Activated CD8-positive, alpha-beta T cell treated with anti-CD3 and anti-CD28 coated beads for 36 hours (primary cell): ENCODE measurements at regions not wholly inside any gene's neighbourhood (a gene's known extent, or its start where the extent isn't known, plus 50 kb on each side); places are given as distances from the start of the nearest gene placed in this dataset.
"Not testable (repeated sequence)": the region's sequence is repeated elsewhere in the genome, so short reads cannot be mapped to it uniquely, and the experiment has no call there.

Source experiments
- ATAC-seq: fragments of 200-7000 bp; cut with Tn5 transposase; one replicate; pipeline ENCODE4 v1.10.0; 2021; ENCODE audit warnings: mild to moderate bottlenecking, moderate library complexity
- CTCF ChIA-PET: fragments of 350-600 bp; sonication (Branson Sonifier 250); formaldehyde crosslinking; loops from one replicate; lab custom pipeline; 2021; ENCODE audit warnings: antibody characterized with exemption; lab: Charles Lee
- POLR2A ChIA-PET: fragments of 350-600 bp; sonication (Branson Sonifier 250); formaldehyde crosslinking; loops from one replicate; lab custom pipeline; 2021; ENCODE audit warnings: antibody characterized with exemption; lab: Charles Lee
- DNase-seq: peaks from one replicate; pipeline ENCODE4 v3.0.0-alpha.2; 2020
- H3K27ac Mint-ChIP-seq: one replicate; pipeline ENCODE4 v1.8.0; 2021; ENCODE audit warnings: mild to moderate bottlenecking, mixed read lengths
- H3K27me3 Mint-ChIP-seq: one replicate; pipeline ENCODE4 v1.8.0; 2021; ENCODE audit warnings: mixed read lengths
- H3K36me3 Mint-ChIP-seq: one replicate; pipeline ENCODE4 v1.8.0; 2021; ENCODE audit warnings: low read depth, mixed read lengths
- H3K4me1 Mint-ChIP-seq: one replicate; pipeline ENCODE4 v1.8.0; 2021; ENCODE audit warnings: low read depth, mixed read lengths
- H3K4me3 Mint-ChIP-seq: one replicate; pipeline ENCODE4 v1.8.0; 2021; ENCODE audit warnings: mild to moderate bottlenecking, moderate library complexity, mixed read lengths
- H3K9me3 Mint-ChIP-seq: one replicate; pipeline ENCODE4 v1.8.0; 2021; ENCODE audit warnings: mixed read lengths
- CTCF ChIP-seq: fragments of 200-600 bp; IDR thresholded peaks from one replicate; pipeline ENCODE4 v1.8.0; 2022; ENCODE audit warnings: antibody characterized with exemption, mild to moderate bottlenecking
- intact Hi-C: fragments of 100-400 bp; cut with micrococcal nuclease; formaldehyde crosslinking; loops from one replicate; pipeline ENCODE4 v1.10.0; 2022

- POLR2A ChIA-PET: interaction anchor here (1.2 kb wide), 1 partner anchor 20 kb away, joined by 3 read pairs; no protein-coding TSS in a partner anchor
- H3K9me3 Mint-ChIP-seq: peaks cover 1% of the 10 kb centered on the region
- no peak for TF ChIP-seq CTCF
- no peaks in the 10 kb centered on the region for H3K27me3 Mint-ChIP-seq
- no peaks in the 10 kb centered on the region for H3K4me1 Mint-ChIP-seq
- H3K4me3 Mint-ChIP-seq: no peak overlapping the region
- H3K36me3 Mint-ChIP-seq: no peaks in the 10 kb centered on the region
- intact Hi-C loops: no loop called here
- DNase-seq (no peak), ATAC-seq (no peak)
- H3K27ac Mint-ChIP-seq: no peak overlapping the region
- CTCF ChIA-PET: interaction anchor here (1.4 kb wide), 1 partner anchor 9 kb away, joined by 3 read pairs; no protein-coding TSS in a partner anchor
Observed at GRCh38 chr5:106454651-106455415, 1215.9 kb downstream of the EFNA5 start.

GRCh38 chr5:106454050-106454449, 1216.7 kb downstream of the EFNA5 start:
- Mint-ChIP-seq H3K4me1 (no peaks in the 10 kb centered on the region), H3K27me3 (no peaks in the 10 kb centered on the region), H3K9me3 (peaks cover 1% of the 10 kb centered on the region), H3K4me3 (no peak overlapping the region), H3K27ac (no peak overlapping the region), H3K36me3 (no peaks in the 10 kb centered on the region)
- DNase-seq (no peak), ATAC-seq (no peak)
- TF ChIP-seq CTCF: no peak
- intact Hi-C loops: no loop called here
- CTCF ChIA-PET: interaction anchor here (1.4 kb wide), 1 partner anchor 8 kb away, joined by 3 read pairs; no protein-coding TSS in a partner anchor
- POLR2A ChIA-PET: interaction anchor here (1.2 kb wide), 1 partner anchor 19 kb away, joined by 3 read pairs; no protein-coding TSS in a partner anchor

GRCh38 chr5:106451998-106452397, 1218.7 kb downstream of the EFNA5 start:
- Mint-ChIP-seq H3K36me3 (no peaks in the 10 kb centered on the region), H3K4me3 (no peak overlapping the region), H3K9me3 (peaks cover 1% of the 10 kb centered on the region), H3K27me3 (no peaks in the 10 kb centered on the region), H3K27ac (no peak overlapping the region), H3K4me1 (no peaks in the 10 kb centered on the region)
- ATAC-seq: no peak
- ChIA-PET CTCF (no interaction called here), POLR2A (no interaction called here)
- DNase-seq: no peak
- no peak for TF ChIP-seq CTCF
- intact Hi-C loops: no loop called here

- Mint-ChIP-seq H3K36me3 (no peaks in the 10 kb centered on the region), H3K4me3 (no peak overlapping the region), H3K27ac (no peak overlapping the region), H3K9me3 (peaks cover 2% of the 10 kb centered on the region), H3K27me3 (no peaks in the 10 kb centered on the region), H3K4me1 (no peaks in the 10 kb centered on the region)
- ChIA-PET CTCF (no interaction called here), POLR2A (no interaction called here)
- DNase-seq: no peak
- intact Hi-C loops: no loop called here
- no peak for TF ChIP-seq CTCF
- no peak for ATAC-seq
Observed at GRCh38 chr5:106443746-106444145, 1227.0 kb downstream of the EFNA5 start.

GRCh38 chr5:106435185-106435584, 1235.6 kb downstream of the EFNA5 start:
- ChIA-PET CTCF (no interaction called here), POLR2A (interaction anchor here (1.1 kb wide), 1 partner anchor 19 kb away, joined by 3 read pairs; no protein-coding TSS in a partner anchor)
- Mint-ChIP-seq H3K4me1 (no peaks in the 10 kb centered on the region), H3K27ac (no peak overlapping the region), H3K27me3 (no peaks in the 10 kb centered on the region), H3K9me3 (no peaks in the 10 kb centered on the region), H3K4me3 (no peak overlapping the region), H3K36me3 (no peaks in the 10 kb centered on the region)
- intact Hi-C loops: no loop called here
- ATAC-seq (no peak), DNase-seq (no peak)
- no peak for TF ChIP-seq CTCF

GRCh38 chr5:106430733-106431132, 1240.0 kb downstream of the EFNA5 start:
- H3K4me1 Mint-ChIP-seq, DNase-seq, H3K27ac Mint-ChIP-seq, H3K9me3 Mint-ChIP-seq, ATAC-seq, H3K27me3 Mint-ChIP-seq, POLR2A ChIA-PET, H3K4me3 Mint-ChIP-seq, CTCF ChIA-PET, intact Hi-C loops, H3K36me3 Mint-ChIP-seq: not testable (repeated sequence)
